Sigmoid colon (tissue), 6 donors: ENCODE measurements at regions not wholly inside any gene's neighbourhood (a gene's known extent, or its start where the extent isn't known, plus 50 kb on each side); places are given as distances from the start of the nearest gene placed in this dataset.
"Not testable (repeated sequence)": the region's sequence is repeated elsewhere in the genome, so short reads cannot be mapped to it uniquely, and the experiment has no call there.

Source experiments
- DNase-seq: peaks from one replicate; pipeline ENCODE4 v3.0.0-alpha.2; 2019
- H3K27ac ChIP-seq, 4 donors: fragments of 200-600 bp; sonication (generic); one replicate each; pipeline ENCODE4 v1.5.1; 2016 to 2019; ENCODE audit warnings: mild to moderate bottlenecking in 1 of 4
- H3K27me3 ChIP-seq, 3 donors: fragments of 200-600 bp; sonication (generic); one replicate each; pipeline ENCODE4 v1.5.1; 2019; ENCODE audit warnings: mild to moderate bottlenecking in 1 of 3
- H3K36me3 ChIP-seq, 4 donors: fragments of 200-600 bp; sonication (generic); one replicate each; pipeline ENCODE4 v1.5.1; 2016 to 2019
- H3K4me1 ChIP-seq, 4 donors: fragments of 200-600 bp; sonication (generic); one replicate each; pipeline ENCODE4 v1.5.1; 2017 to 2019
- H3K4me3 ChIP-seq, 4 donors: fragments of 200-600 bp; sonication (generic); one replicate each; pipeline ENCODE4 v1.5.1; 2017 to 2019; ENCODE audit warnings: mild to moderate bottlenecking in 2 of 4, moderate library complexity in 1 of 4
- H3K9me3 ChIP-seq, 4 donors: fragments of 200-600 bp in 3 of 4; sonication (generic) in 3 of 4; one replicate each; pipeline versions ENCODE4 v1.5.1 to v1.6.1; 2013 to 2019
- EP300 ChIP-seq, 4 donors: sonication (generic); formaldehyde crosslinking; IDR thresholded peaks; one replicate each; pipeline ENCODE4 v1.6.1; 2017; ENCODE audit warnings: antibody characterized with exemption in 4 of 4
- POLR2A ChIP-seq, 2 donors: fragments of 450-650 bp; IDR thresholded peaks; one replicate each; pipeline ENCODE4 v1.6.1; 2016; ENCODE audit warnings: antibody characterized with exemption in 2 of 2, mild to moderate bottlenecking in 2 of 2, moderate library complexity in 2 of 2
- POLR2AphosphoS5 ChIP-seq, 4 donors: sonication (generic); formaldehyde crosslinking; IDR thresholded peaks; one replicate each; pipeline ENCODE4 v1.6.1; 2017; ENCODE audit warnings: antibody characterized with exemption in 4 of 4
- WGBS, 2 donors: extraction: QIAGEN DNeasy Blood & Tissue Kit; methylation state at CpG; one replicate each; pipeline ENCODE4 v1.1.7; 2013; 5-methylcytosine and 5-hydroxymethylcytosine counted together
- intact Hi-C: fragments of 100-400 bp; cut with DNase I; formaldehyde crosslinking; loops from one replicate; pipeline ENCODE4 v1.15.1; 2023
- TF ChIP-seq, protein P1 (sequence below), 4 experiments: fragments of 450-650 bp in 3 of 4; fragments of 200-600 bp in 1 of 4; IDR thresholded peaks; one replicate each; pipeline ENCODE4 v1.5.1; 2016 to 2019; ENCODE audit warnings: antibody characterized with exemption in 4 of 4, mild to moderate bottlenecking in 3 of 4, moderate library complexity in 2 of 4
- donor health status: healthy with polysubstance abuse.
- donor health status: healthy.

- Histone ChIP-seq H3K9me3 (no peaks in the 10 kb centered on the region), H3K4me3 (no peak overlapping the region), H3K36me3 (no peaks in the 10 kb centered on the region), H3K27ac (no peak overlapping the region), H3K27me3 (no peaks in the 10 kb centered on the region), H3K4me1 (no peaks in the 10 kb centered on the region)
- intact Hi-C loops, result no loop called here
- no peak for DNase-seq
- TF ChIP-seq EP300 (IDR thresholded peaks at IDR 0.05) (no peak), POLR2A (IDR thresholded peaks at IDR 0.05) (no peak), POLR2AphosphoS5 (IDR thresholded peaks at IDR 0.05) (no peak)
- TF ChIP-seq, protein P1, sequence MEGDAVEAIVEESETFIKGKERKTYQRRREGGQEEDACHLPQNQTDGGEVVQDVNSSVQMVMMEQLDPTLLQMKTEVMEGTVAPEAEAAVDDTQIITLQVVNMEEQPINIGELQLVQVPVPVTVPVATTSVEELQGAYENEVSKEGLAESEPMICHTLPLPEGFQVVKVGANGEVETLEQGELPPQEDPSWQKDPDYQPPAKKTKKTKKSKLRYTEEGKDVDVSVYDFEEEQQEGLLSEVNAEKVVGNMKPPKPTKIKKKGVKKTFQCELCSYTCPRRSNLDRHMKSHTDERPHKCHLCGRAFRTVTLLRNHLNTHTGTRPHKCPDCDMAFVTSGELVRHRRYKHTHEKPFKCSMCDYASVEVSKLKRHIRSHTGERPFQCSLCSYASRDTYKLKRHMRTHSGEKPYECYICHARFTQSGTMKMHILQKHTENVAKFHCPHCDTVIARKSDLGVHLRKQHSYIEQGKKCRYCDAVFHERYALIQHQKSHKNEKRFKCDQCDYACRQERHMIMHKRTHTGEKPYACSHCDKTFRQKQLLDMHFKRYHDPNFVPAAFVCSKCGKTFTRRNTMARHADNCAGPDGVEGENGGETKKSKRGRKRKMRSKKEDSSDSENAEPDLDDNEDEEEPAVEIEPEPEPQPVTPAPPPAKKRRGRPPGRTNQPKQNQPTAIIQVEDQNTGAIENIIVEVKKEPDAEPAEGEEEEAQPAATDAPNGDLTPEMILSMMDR (IDR thresholded peaks at IDR 0.05), result no peak
These were observed 183.4 kb upstream of the MAGI2 start for GRCh38 chr7:79636849-79637248.

DNA sequence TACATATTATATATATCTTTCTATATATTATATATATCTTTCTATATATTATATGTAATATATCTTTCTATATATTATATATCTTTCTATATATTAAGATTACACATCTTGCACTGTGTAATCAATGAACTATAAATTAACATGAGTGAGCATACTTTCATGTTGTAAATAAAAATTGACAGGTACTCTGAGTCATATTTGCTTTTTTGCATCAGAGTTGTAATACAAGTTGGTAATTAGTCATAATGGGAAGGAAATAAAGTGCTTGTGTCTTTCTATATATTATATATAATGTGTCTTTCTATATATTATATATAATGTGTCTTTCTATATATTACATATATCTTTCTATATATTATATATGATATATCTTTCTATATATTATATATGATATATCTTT lies 172.5 kb upstream of the MAGI2 start:
- H3K27ac ChIP-seq, H3K36me3 ChIP-seq, H3K9me3 ChIP-seq, H3K4me1 ChIP-seq, DNase-seq, intact Hi-C loops, H3K27me3 ChIP-seq, H3K4me3 ChIP-seq: not testable (repeated sequence)

GRCh38 chr7:79624336-79624735 lies 170.9 kb upstream of the MAGI2 start:
- H3K27me3 ChIP-seq, result no peaks in the 10 kb centered on the region
- H3K36me3 ChIP-seq, result no peaks in the 10 kb centered on the region
- H3K4me3 ChIP-seq, result no peak overlapping the region
- H3K27ac ChIP-seq, result no peak overlapping the region
- H3K9me3 ChIP-seq, result no peaks in the 10 kb centered on the region
- TF ChIP-seq, protein P1 (IDR thresholded peaks at IDR 0.05), result no peak
- TF ChIP-seq EP300 (IDR thresholded peaks at IDR 0.05) (no peak), POLR2A (IDR thresholded peaks at IDR 0.05) (no peak), POLR2AphosphoS5 (IDR thresholded peaks at IDR 0.05) (no peak)
- intact Hi-C loops, result no loop called here
- no peak for DNase-seq
- H3K4me1 ChIP-seq, result no peaks in the 10 kb centered on the region

GRCh38 chr7:79622781-79623180 lies 169.3 kb upstream of the MAGI2 start:
- Histone ChIP-seq H3K27me3 (no peaks in the 10 kb centered on the region), H3K4me1 (no peaks in the 10 kb centered on the region), H3K9me3 (no peaks in the 10 kb centered on the region), H3K27ac (no peak overlapping the region), H3K4me3 (no peak overlapping the region), H3K36me3 (no peaks in the 10 kb centered on the region)
- TF ChIP-seq POLR2A (IDR thresholded peaks at IDR 0.05) (no peak), EP300 (IDR thresholded peaks at IDR 0.05) (no peak), POLR2AphosphoS5 (IDR thresholded peaks at IDR 0.05) (no peak)
- TF ChIP-seq, protein P1 (IDR thresholded peaks at IDR 0.05), result no peak
- WGBS, 2 donors, result 85 to 94% methylated on average over 1 of the region's 1 CpG
- intact Hi-C loops, result no loop called here
- no peak for DNase-seq

DNA sequence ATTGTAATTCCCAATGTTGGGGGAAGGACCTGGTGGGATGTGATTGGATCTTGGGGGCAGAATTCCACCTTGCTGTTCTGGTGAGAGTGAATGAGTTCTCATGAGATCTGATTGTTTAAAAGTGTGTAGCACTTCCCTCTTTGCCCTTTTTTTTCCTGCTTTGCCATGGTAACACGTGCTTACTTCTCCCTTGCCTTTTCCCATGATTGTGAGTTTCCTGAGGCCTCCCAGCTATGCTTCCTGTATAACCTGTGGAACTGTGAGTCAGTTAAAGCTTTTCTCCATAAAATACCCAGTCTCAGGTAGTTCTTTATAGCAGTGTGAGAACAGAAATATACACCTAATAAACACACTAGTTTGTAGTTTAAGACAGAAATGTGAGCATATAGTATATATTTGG lies 166.8 kb upstream of the MAGI2 start:
- no peak overlapping the region for H3K4me3 ChIP-seq
- 10 to 27% methylated on average over 1 of the region's 1 CpG for WGBS, 2 donors
- TF ChIP-seq POLR2A (IDR thresholded peaks at IDR 0.05), result no peak
- TF ChIP-seq EP300 (IDR thresholded peaks at IDR 0.05), result no peak
- no peak for TF ChIP-seq POLR2AphosphoS5 (IDR thresholded peaks at IDR 0.05)
- TF ChIP-seq, protein P1 (IDR thresholded peaks at IDR 0.05), result no peak
- H3K27ac ChIP-seq, result no peak overlapping the region
- H3K9me3 ChIP-seq, result no peaks in the 10 kb centered on the region
- intact Hi-C loops, result no loop called here
- H3K27me3 ChIP-seq, result no peaks in the 10 kb centered on the region
- DNase-seq, result no peak
- H3K4me1 ChIP-seq, result no peaks in the 10 kb centered on the region
- no peaks in the 10 kb centered on the region for H3K36me3 ChIP-seq
